ENCODE measurements at regions not wholly inside any gene's neighbourhood (a gene's known extent, or its start where the extent isn't known, plus 50 kb on each side); places are given as distances from the start of the nearest gene placed in this dataset.
"Not testable (repeated sequence)": the region's sequence is repeated elsewhere in the genome, so short reads cannot be mapped to it uniquely, and the experiment has no call there.

GRCh38 chr14:106675716-106676115 lies 1149.3 kb downstream of the TMEM121 start:
- TF ChIP-seq POLR2AphosphoS5 (IDR thresholded peaks at IDR 0.05; ENCODE audit: borderline replicate concordance, low read depth, low read length); EZH2 (IDR thresholded peaks at IDR 0.05): not testable (repeated sequence)

Data from SK-N-MC (cell line).